Left lobe of liver (tissue), 2 donors: ENCODE measurements at regions not wholly inside any gene's neighbourhood (a gene's known extent, or its start where the extent isn't known, plus 50 kb on each side); places are given as distances from the start of the nearest gene placed in this dataset.

Experiments
- ATAC-seq: fragments of 200-7000 bp; cut with Tn5 transposase; one replicate; pipeline ENCODE4 v1.9.1; 2020; ENCODE audit warnings: mild to moderate bottlenecking, moderate library complexity
- DNase-seq: peaks from one replicate; pipeline ENCODE4 v3.0.0-alpha.2; 2020; ENCODE audit warnings: low spot score
- donor health status: DM: no; HTN: no; CAD: no; lungs with moderate emphysema.
- donor health status: DM: no; HTN: yes; CAD: no.

- DNase-seq (no peak), ATAC-seq (peak; percentile 26)
Observed at GRCh38 chr1:235011599-235012435, 116.8 kb downstream of the TOMM20 start.

- DNase-seq (no peak), ATAC-seq (no peak)
Observed at GRCh38 chr1:235011064-235011598, 117.5 kb downstream of the TOMM20 start.

DNA sequence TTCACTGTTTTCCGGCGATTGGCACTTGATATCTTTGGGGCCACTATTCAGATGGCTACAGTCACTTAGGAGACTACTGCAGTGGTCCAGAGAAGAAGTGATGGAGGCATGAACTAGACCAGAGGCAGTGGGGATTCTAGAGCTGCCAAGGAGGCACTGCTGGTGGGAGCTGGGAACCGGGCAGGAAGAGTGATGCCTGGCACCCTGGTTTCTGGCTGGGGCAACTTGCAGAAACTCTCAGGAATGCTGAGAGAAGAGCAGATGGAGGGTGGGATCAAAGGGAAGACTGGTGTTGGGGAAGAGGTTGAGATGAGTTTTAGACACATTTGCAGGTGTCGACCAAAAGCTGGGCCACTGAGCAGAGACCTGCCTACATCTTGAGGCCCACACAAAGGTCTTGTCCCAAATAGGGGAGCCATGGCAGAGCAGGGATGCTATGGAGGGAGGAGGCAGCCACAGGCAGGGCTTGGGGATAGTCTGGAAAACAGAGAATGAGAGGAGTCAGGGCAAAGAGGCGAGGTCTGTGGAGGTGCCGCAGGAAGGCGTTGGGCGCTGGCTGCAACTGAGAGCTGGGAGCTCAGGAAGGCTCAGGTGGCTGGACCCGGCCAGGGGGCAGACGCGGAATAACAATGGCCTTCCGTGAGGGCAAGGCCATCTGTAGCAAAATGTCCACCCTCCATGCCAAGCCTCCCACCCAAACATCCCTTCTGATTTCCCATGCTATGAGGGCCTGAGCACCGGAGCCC, 118.9 kb downstream of the TOMM20 start:
- ATAC-seq: no peak
- DNase-seq: no peak

- ATAC-seq: no peak
- no peak for DNase-seq
Observed at GRCh38 chr1:235009074-235009473, 119.6 kb downstream of the TOMM20 start.

GRCh38 chr1:235008239-235008638, 120.4 kb downstream of the TOMM20 start:
- no peak for DNase-seq
- ATAC-seq: no peak

- DNase-seq: no peak
- peak; percentile 54 for ATAC-seq
Observed at GRCh38 chr1:235006816-235007215, 121.8 kb downstream of the TOMM20 start.

DNA sequence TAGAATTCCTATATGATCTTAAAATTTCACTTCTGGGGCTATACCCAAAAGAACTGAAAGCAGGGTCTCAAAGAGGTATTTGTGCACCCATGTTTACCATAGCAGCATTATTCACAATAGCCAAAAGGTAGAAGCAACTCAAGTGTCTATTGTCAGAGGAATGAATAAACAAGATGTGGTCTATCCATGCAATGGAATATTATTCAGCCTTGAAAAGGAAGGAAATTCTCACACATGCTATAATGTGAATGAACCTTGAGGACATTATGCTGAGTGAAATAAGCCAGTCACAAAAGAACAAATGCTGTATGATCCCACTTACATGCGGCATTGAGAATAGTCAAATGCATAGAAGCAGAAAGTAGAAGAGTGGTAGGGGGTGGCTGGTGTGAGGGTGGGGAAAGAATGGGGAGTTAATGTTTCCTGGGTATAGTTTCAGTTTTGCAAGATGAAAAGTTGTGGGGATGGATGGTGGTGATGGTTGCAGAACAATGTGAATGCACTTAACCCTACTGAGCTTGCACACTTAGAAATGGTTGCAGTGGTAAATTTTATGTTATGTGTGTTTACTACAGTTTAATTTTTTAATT, 122.4 kb downstream of the TOMM20 start:
- ATAC-seq: no peak
- DNase-seq: no peak

GRCh38 chr1:235004840-235005391, 123.7 kb downstream of the TOMM20 start:
- ATAC-seq (no peak), DNase-seq (peak; percentile 5)

- DNase-seq: no peak
Observed at GRCh38 chr1:235004276-235004675, 124.4 kb downstream of the TOMM20 start.

DNA sequence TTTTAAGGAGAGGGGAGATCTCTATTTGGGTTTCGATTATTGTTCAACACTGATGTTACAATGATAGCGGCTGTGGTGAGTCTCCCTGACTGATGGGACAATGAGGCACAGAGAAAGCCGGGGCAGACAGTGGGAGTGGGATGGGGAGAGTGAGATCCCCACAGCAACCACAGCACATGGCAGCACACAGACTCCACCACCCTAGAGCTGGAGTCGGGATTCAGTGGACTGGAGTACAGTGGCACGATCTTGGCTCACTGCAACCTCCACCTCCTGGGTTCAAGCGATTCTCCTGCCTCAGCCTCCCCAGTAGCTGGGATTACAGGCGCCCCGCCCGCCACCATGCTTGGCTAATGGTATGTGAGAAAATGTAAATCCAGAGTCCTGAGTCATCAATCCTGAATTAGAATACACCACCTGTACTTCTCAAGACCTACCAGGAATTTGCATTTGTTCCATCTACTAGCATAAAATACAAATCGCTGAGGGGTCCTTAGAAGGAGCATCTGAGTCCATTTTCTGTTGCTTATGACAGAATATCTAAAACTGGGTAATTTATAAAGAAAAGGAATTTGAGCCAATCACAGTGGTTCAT, 125.8 kb downstream of the TOMM20 start:
- DNase-seq: no peak
- no peak for ATAC-seq

More at GRCh38 chr1:235004276-235004675, 124.4 kb downstream of the TOMM20 start:
- no peak for ATAC-seq

DNA sequence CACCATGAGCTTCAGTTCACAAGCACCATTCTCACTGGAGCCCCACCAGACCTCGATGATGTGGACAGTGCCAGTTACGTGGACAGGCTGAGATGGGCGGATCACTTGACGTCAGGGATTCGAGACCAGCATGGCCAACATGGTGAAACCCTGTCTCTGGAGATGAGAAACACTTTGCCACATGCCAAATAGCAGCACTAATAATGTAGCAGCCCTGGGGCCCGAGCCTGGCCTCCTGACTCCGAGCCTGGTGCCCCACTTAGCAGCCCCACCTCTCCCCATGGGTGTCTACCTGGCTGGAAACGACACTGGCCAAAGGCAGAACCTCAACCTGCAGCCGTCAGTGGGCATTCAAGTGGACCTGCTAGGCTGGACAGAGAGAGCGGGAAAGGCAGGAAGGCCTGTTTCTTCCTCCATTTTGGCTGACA, 129.1 kb downstream of the TOMM20 start:
- DNase-seq (no peak), ATAC-seq (no peak)

GRCh38 chr1:234997896-234998741, 130.5 kb downstream of the TOMM20 start:
- ATAC-seq (peak; percentile 11), DNase-seq (no peak)

DNA sequence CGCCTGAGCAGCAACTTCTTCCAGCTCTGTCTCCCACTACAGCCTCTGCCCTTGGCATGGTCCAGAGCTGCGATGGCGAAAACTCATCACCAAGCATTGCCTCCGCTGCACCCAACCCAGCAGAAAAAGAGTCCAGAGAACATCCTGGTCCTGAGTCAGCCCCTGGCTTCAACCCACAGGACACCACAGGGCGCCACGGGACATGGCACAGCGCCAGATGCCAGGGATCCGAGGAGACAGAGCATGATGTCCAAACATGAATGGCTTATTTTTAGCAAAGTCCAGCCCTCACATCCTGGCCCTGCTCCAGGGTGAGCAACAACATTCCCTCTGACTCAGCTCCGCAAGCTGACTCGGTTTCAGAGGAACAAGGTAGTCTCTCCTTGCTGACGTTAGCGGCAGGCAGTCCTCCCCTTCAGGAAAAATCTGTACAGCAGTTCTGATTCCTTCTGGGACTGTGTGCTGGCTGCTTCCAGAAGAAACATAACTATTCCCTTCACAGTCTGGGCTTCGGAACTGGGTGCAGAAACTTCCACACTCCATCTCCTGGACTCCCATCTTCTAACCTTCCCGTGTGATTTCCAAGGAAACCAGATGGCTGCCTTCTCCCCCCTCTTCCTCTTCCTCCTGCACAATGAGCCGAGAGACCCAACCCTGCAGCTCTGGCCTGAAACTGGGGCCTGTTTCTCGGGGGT, 131.3 kb downstream of the TOMM20 start:
- DNase-seq (peak; percentile 99), ATAC-seq (peak; percentile 91)

DNA sequence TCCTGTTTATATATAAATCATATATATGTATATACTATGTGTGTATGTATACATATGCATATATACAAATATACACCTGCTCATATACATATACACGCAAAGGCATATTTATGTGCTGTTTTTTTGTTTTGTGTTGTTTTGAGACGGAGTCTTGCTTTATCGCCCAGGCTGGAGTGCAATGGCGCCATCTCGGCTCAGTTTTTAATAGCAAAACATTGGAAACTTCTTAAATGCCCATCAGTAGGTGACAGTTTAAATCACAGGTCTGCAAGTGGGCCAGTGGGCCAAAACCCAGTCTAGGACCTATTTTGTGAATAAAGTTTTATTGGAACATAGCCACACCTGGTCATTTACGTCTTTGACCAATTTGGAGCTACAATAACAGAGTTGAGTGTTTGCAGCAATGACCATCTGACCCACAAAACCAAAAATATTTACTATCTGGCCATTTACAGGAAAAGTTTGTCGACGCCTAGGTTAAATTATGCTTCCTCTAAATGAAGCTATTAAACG, 132.3 kb downstream of the TOMM20 start:
- DNase-seq: no peak

GRCh38 chr1:234994436-234995295, 134.0 kb downstream of the TOMM20 start:
- DNase-seq: no peak
- ATAC-seq: no peak

More for the DNA sequence above, 132.3 kb downstream of the TOMM20 start:
- no peak for ATAC-seq

DNA sequence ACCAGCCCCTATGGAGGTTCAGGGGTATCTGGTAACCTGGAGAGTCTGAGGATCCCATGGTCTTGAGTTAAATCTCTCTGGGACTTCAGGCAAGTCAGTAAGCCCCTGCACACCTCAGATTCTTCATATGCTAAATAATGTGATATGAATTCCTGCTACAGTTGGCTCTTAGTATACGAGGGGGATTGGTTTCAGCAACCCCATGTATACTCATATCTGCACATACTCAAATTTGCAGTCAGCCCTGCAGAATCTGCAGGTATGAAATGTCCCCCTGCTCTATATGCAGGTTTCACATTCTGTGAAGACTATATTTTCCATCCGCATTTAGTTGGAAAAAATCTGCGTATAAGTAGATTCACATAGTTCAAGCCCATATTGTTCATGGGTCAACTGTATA, 136.6 kb downstream of the TOMM20 start:
- ATAC-seq: no peak
- no peak for DNase-seq

GRCh38 chr1:234990874-234991801, 137.5 kb downstream of the TOMM20 start:
- ATAC-seq (no peak), DNase-seq (no peak)
